GM18499 (cell line): ENCODE measurements at regions not wholly inside any gene's neighbourhood (a gene's known extent, or its start where the extent isn't known, plus 50 kb on each side); places are given as distances from the start of the nearest gene placed in this dataset.
"Not testable (repeated sequence)": the region's sequence is repeated elsewhere in the genome, so short reads cannot be mapped to it uniquely, and the experiment has no call there.

Source experiments
- ATAC-seq: cut with Tn5 transposase; IDR thresholded peaks from one replicate; pipeline ENCODE4 v1.9.1; 2021; ENCODE audit warnings: moderate number of reproducible peaks; ENCODE audit not compliant: insufficient read depth, unreplicated experiment

- ATAC-seq = no peak
These were observed 65.6 kb upstream of the MAML3 start for GRCh38 chr4:140219567-140219966.

- ATAC-seq = not testable (repeated sequence)
These were observed 65.1 kb upstream of the MAML3 start for GRCh38 chr4:140219070-140219469.

GRCh38 chr4:140213749-140214148, 59.8 kb upstream of the MAML3 start:
- no peak for ATAC-seq

- ATAC-seq = no peak
These were observed 59.1 kb upstream of the MAML3 start for GRCh38 chr4:140213116-140213515.

GRCh38 chr4:140212646-140213045, 58.7 kb upstream of the MAML3 start:
- no peak for ATAC-seq

DNA sequence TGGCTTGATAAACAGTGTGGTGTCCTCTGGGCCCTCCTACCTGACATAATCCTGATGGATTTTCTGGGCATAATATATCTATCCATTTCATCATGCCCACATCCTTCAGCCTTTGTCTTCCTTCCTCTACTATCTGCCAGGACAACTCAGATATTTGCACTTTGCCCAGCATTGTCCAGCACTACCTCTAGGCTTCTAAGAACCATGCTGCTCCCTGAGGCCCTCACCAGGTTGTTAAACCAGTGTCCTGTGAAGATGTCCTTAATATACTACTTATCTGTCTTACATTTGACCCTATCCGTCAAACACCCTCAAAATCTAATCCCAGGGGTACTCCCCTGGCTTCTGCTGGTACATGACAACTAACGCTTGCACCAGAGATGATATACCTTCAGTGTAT, 58.2 kb upstream of the MAML3 start:
- no peak for ATAC-seq

- ATAC-seq = no peak
These were observed 57.7 kb upstream of the MAML3 start for GRCh38 chr4:140211693-140212092.

GRCh38 chr4:140211161-140211560, 57.2 kb upstream of the MAML3 start:
- ATAC-seq = no peak

GRCh38 chr4:140208921-140209320, 54.9 kb upstream of the MAML3 start:
- ATAC-seq = no peak
